SK-N-MC (cell line): ENCODE measurements at regions not wholly inside any gene's neighbourhood (a gene's known extent, or its start where the extent isn't known, plus 50 kb on each side); places are given as distances from the start of the nearest gene placed in this dataset.
"Not testable (repeated sequence)": the region's sequence is repeated elsewhere in the genome, so short reads cannot be mapped to it uniquely, and the experiment has no call there.

Experiments used
- DNase-seq: peaks from one replicate; pipeline ENCODE4 v3.0.0-alpha.2; 2011; ENCODE audit warnings: low read depth, low spot score
- H3K27ac ChIP-seq: fragments of 200-600 bp; sonication (generic); 2 replicates; pipeline ENCODE4 v1.5.1; 2016; ENCODE audit warnings: mixed run types
- H3K36me3 ChIP-seq: fragments of 200-600 bp; sonication (generic); 2 replicates; pipeline ENCODE4 v1.6.1; 2017; ENCODE audit warnings: antibody characterized with exemption, low read length, mixed read lengths; ENCODE audit not compliant: insufficient read depth
- H3K4me3 ChIP-seq: fragments of 200-600 bp; sonication (generic); 2 replicates; pipeline ENCODE4 v1.5.1; 2016
- H3K9ac ChIP-seq: fragments of 200-600 bp; sonication (generic); 2 replicates; pipeline ENCODE4 v1.8.0; 2017; ENCODE audit warnings: mixed run types, mixed read lengths; ENCODE audit not compliant: insufficient read length
- H3K9me3 ChIP-seq: fragments of 200-600 bp; sonication (generic); 2 replicates; pipeline ENCODE4 v1.6.1; 2017; ENCODE audit warnings: low read depth, mild to moderate bottlenecking, antibody characterized with exemption, low read length, moderate library complexity, mixed read lengths
- EZH2 ChIP-seq: fragments of 200-600 bp; sonication (generic); IDR thresholded peaks from one replicate; pipeline ENCODE4 v1.6.1; 2017; ENCODE audit warnings: antibody characterized with exemption
- FOXP2 ChIP-seq: optimal IDR thresholded peaks from 2 replicates; pipeline ENCODE3; 2011; ENCODE audit warnings: mild to moderate bottlenecking, moderate library complexity; ENCODE audit not compliant: insufficient read depth; ENCODE audit errors: extremely low read length, control extremely low read depth
- POLR2AphosphoS5 ChIP-seq: IDR thresholded peaks from 2 replicates; pipeline ENCODE4 v1.6.1; 2012; ENCODE audit warnings: mild to moderate bottlenecking, low read depth, low read length, borderline replicate concordance

GRCh38 chr12:40431169-40431568 lies 206.4 kb downstream of the LRRK2 start:
- no peak overlapping the region for H3K4me3 ChIP-seq
- no peak overlapping the region for H3K9ac ChIP-seq
- TF ChIP-seq EZH2 = no peak
- no peak for TF ChIP-seq POLR2AphosphoS5
- no peak for TF ChIP-seq FOXP2
- no peaks in the 10 kb centered on the region for H3K9me3 ChIP-seq
- DNase-seq = no peak
- H3K36me3 ChIP-seq = no peaks in the 10 kb centered on the region
- no peak overlapping the region for H3K27ac ChIP-seq

- no peak for DNase-seq
- Histone ChIP-seq H3K27ac (no peak overlapping the region), H3K9me3 (no peaks in the 10 kb centered on the region), H3K36me3 (no peaks in the 10 kb centered on the region), H3K4me3 (no peak overlapping the region), H3K9ac (no peak overlapping the region)
- TF ChIP-seq EZH2 = no peak
- no peak for TF ChIP-seq FOXP2
- TF ChIP-seq POLR2AphosphoS5 = no peak
Measured at GRCh38 chr12:40435251-40435650, 210.5 kb downstream of the LRRK2 start.

GRCh38 chr12:40435951-40436350 lies 211.2 kb downstream of the LRRK2 start:
- DNase-seq = no peak
- H3K4me3 ChIP-seq = no peak overlapping the region
- no peak overlapping the region for H3K9ac ChIP-seq
- no peak overlapping the region for H3K27ac ChIP-seq
- no peaks in the 10 kb centered on the region for H3K9me3 ChIP-seq
- TF ChIP-seq FOXP2 = no peak
- TF ChIP-seq POLR2AphosphoS5 = no peak
- TF ChIP-seq EZH2 = no peak
- no peaks in the 10 kb centered on the region for H3K36me3 ChIP-seq

- no peak overlapping the region for H3K27ac ChIP-seq
- DNase-seq = no peak
Measured at GRCh38 chr12:40436564-40436963, 211.8 kb downstream of the LRRK2 start.

GRCh38 chr12:40439771-40440492 lies 215.1 kb downstream of the LRRK2 start:
- no peak for DNase-seq
- TF ChIP-seq POLR2AphosphoS5 (no peak), EZH2 (no peak), FOXP2 (no peak)

More at GRCh38 chr12:40436564-40436963, 211.8 kb downstream of the LRRK2 start:
- no peak for TF ChIP-seq POLR2AphosphoS5
- no peak for TF ChIP-seq FOXP2
- TF ChIP-seq EZH2 = no peak
- Histone ChIP-seq H3K4me3 (no peak overlapping the region), H3K9ac (no peak overlapping the region), H3K36me3 (no peaks in the 10 kb centered on the region), H3K9me3 (no peaks in the 10 kb centered on the region)

GRCh38 chr12:40444174-40444573 lies 219.4 kb downstream of the LRRK2 start:
- Histone ChIP-seq H3K9me3 (no peaks in the 10 kb centered on the region), H3K4me3 (no peak overlapping the region), H3K27ac (peak overlapping the region; percentile 97), H3K36me3 (no peaks in the 10 kb centered on the region), H3K9ac (no peak overlapping the region)
- TF ChIP-seq POLR2AphosphoS5 (no peak), FOXP2 (no peak), EZH2 (no peak)
- no peak for DNase-seq

More at GRCh38 chr12:40439771-40440492, 215.1 kb downstream of the LRRK2 start:
- no peaks in the 10 kb centered on the region for H3K36me3 ChIP-seq
- no peak overlapping the region for H3K4me3 ChIP-seq
- H3K27ac ChIP-seq = no peak overlapping the region
- H3K9ac ChIP-seq = no peak overlapping the region
- no peaks in the 10 kb centered on the region for H3K9me3 ChIP-seq

- peak overlapping the region; percentile 97 for H3K27ac ChIP-seq
- no peaks in the 10 kb centered on the region for H3K9me3 ChIP-seq
- H3K36me3 ChIP-seq = no peaks in the 10 kb centered on the region
- peak; percentile 35 for DNase-seq
- TF ChIP-seq POLR2AphosphoS5 (no peak), EZH2 (no peak), FOXP2 (no peak)
- peak overlapping the region; percentile 41 for H3K9ac ChIP-seq
- H3K4me3 ChIP-seq = peak overlapping the region; percentile 21; the same call in 1 of the 2 replicates
Measured at GRCh38 chr12:40446385-40446784, 221.6 kb downstream of the LRRK2 start.

GRCh38 chr12:40448523-40448922 lies 223.7 kb downstream of the LRRK2 start:
- not testable (repeated sequence) for H3K9me3 ChIP-seq, H3K36me3 ChIP-seq
- peak overlapping the region; percentile 46 for H3K9ac ChIP-seq
- peak; percentile 48; the same call in 1 of the 2 replicates for TF ChIP-seq POLR2AphosphoS5
- H3K4me3 ChIP-seq = peak overlapping the region; percentile 62
- peak overlapping the region; percentile 97 for H3K27ac ChIP-seq
- DNase-seq = peak; percentile 37
